ENCODE measurements at regions not wholly inside any gene's neighbourhood (a gene's known extent, or its start where the extent isn't known, plus 50 kb on each side); places are given as distances from the start of the nearest gene placed in this dataset.
A peak's percentile ranks its signal among the peaks of the same experiment; 100 is the strongest.

DNA sequence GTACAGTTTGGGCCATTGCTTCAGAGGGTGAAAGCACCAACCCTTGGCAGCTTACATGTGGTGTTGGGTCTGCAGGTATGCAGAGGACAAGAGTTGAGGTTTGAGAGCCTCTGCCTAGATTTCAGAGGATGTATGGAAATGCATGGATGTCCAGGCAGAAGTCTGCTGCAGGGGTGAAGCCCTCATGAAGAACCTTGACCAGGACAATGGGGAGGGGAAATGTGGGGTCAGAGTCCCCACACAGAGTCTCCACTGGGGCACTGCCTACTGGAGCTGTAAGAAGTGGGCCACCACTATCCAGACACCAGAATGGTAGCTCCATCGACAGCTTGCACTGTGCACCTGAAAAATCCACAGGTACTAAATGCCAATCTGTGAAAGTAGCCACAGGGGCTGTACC lies 113.6 kb upstream of the SPATA31C2 start:
- TF ChIP-seq, protein P1, sequence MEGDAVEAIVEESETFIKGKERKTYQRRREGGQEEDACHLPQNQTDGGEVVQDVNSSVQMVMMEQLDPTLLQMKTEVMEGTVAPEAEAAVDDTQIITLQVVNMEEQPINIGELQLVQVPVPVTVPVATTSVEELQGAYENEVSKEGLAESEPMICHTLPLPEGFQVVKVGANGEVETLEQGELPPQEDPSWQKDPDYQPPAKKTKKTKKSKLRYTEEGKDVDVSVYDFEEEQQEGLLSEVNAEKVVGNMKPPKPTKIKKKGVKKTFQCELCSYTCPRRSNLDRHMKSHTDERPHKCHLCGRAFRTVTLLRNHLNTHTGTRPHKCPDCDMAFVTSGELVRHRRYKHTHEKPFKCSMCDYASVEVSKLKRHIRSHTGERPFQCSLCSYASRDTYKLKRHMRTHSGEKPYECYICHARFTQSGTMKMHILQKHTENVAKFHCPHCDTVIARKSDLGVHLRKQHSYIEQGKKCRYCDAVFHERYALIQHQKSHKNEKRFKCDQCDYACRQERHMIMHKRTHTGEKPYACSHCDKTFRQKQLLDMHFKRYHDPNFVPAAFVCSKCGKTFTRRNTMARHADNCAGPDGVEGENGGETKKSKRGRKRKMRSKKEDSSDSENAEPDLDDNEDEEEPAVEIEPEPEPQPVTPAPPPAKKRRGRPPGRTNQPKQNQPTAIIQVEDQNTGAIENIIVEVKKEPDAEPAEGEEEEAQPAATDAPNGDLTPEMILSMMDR (IDR thresholded peaks at IDR 0.05; ENCODE audit: low read depth, low read length) = no peak
- DNase-seq (ENCODE audit: low read depth in 2 of 2) = no peak
- no peak overlapping the region for H3K4me3 ChIP-seq (replicated peaks in 1 of 2; ENCODE audit: low read depth in 2 of 2, low read length in 2 of 2)

- no peak overlapping the region for H3K4me3 ChIP-seq (replicated peaks in 1 of 2; ENCODE audit: low read depth in 2 of 2, low read length in 2 of 2)
- DNase-seq (ENCODE audit: low read depth in 2 of 2) = no peak
- TF ChIP-seq, protein P1 (IDR thresholded peaks at IDR 0.05; ENCODE audit: low read depth, low read length) = no peak
Measured at GRCh38 chr9:88243736-88244135, 105.5 kb upstream of the SPATA31C2 start.

- H3K4me3 ChIP-seq (replicated peaks in 1 of 2; ENCODE audit: low read depth in 2 of 2, low read length in 2 of 2) = no peak overlapping the region
- DNase-seq (ENCODE audit: low read depth in 2 of 2) = no peak
- TF ChIP-seq, protein P1 (IDR thresholded peaks at IDR 0.05; ENCODE audit: low read depth, low read length) = no peak
Measured at GRCh38 chr9:88242879-88243278, 104.6 kb upstream of the SPATA31C2 start.

- no peak for DNase-seq (ENCODE audit: low read depth in 2 of 2)
- TF ChIP-seq, protein P1 (IDR thresholded peaks at IDR 0.05; ENCODE audit: low read depth, low read length) = no peak
- H3K4me3 ChIP-seq (replicated peaks in 1 of 2; ENCODE audit: low read depth in 2 of 2, low read length in 2 of 2) = no peak overlapping the region
Measured at GRCh38 chr9:88237991-88238571, 99.8 kb upstream of the SPATA31C2 start.

DNA sequence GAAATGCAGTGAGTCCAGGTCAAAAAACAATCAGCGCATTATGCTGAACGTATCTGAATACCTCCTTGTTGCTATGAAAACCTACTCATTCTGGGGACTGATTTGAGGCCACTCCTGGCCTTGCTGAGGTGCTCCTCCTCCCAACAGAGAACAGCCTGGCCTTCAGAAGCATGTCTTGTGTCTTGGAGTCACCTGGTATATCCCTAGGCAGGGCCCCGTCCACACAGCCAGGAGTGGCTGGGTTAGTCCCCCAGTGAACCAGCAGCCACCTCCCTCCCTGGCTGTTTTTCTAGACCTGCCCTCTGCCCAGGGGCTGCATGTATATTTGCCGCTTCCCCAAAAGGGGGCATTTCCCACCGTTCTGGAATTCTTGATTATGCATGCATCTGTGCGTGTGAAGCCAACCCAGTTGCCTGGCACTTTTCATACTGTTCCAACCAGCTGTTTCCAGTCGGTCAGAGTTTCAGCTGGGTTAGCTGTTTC lies 99.2 kb upstream of the SPATA31C2 start:
- no peak for DNase-seq (ENCODE audit: low read depth in 2 of 2)
- no peak overlapping the region for H3K4me3 ChIP-seq (replicated peaks in 1 of 2; ENCODE audit: low read depth in 2 of 2, low read length in 2 of 2)
- TF ChIP-seq, protein P1 (IDR thresholded peaks at IDR 0.05; ENCODE audit: low read depth, low read length) = no peak

- DNase-seq (ENCODE audit: low read depth in 2 of 2) = peak; percentile 5 to 17
- no peak overlapping the region for H3K4me3 ChIP-seq (replicated peaks in 1 of 2; ENCODE audit: low read depth in 2 of 2, low read length in 2 of 2)
- TF ChIP-seq, protein P1 (IDR thresholded peaks at IDR 0.05; ENCODE audit: low read depth, low read length) = no peak
Measured at GRCh38 chr9:88236511-88237478, 98.5 kb upstream of the SPATA31C2 start.
